GM23338 (cell line): ENCODE measurements at regions not wholly inside any gene's neighbourhood (a gene's known extent, or its start where the extent isn't known, plus 50 kb on each side); places are given as distances from the start of the nearest gene placed in this dataset.

Experiments used
- ATAC-seq: fragments of 200-7000 bp; cut with Tn5 transposase; 3 replicates; pipeline ENCODE4 v1.9.1; 2020
- DNase-seq: peaks from one replicate; pipeline ENCODE4 v3.0.0-alpha.2; 2015; ENCODE audit warnings: low spot score
- H2AFZ ChIP-seq: fragments of 200-600 bp; sonication (generic); 2 replicates; pipeline ENCODE4 v1.8.0; 2016; ENCODE audit warnings: antibody characterized with exemption, mild to moderate bottlenecking, moderate library complexity
- H3F3A ChIP-seq: fragments of 200-600 bp; sonication (generic); replicated peaks from 2 replicates; pipeline ENCODE4 v1.8.0; 2017; ENCODE audit warnings: antibody characterized with exemption, mixed run types, low read depth
- H3K27ac ChIP-seq: fragments of 200-600 bp; sonication (generic); 2 replicates; pipeline ENCODE4 v1.6.1; 2016; ENCODE audit warnings: low read depth
- H3K27me3 ChIP-seq: fragments of 200-600 bp; sonication (generic); 2 replicates; pipeline ENCODE4 v1.8.0; 2016; ENCODE audit warnings: mild to moderate bottlenecking, mixed run types, moderate library complexity; ENCODE audit not compliant: insufficient read depth
- H3K36me3 ChIP-seq: fragments of 200-600 bp; sonication (generic); 2 replicates; pipeline ENCODE4 v1.8.0; 2016; ENCODE audit warnings: mild to moderate bottlenecking; ENCODE audit not compliant: insufficient read depth
- H3K4me1 ChIP-seq: fragments of 200-600 bp; sonication (generic); 2 replicates; pipeline ENCODE4 v1.8.0; 2016; ENCODE audit warnings: mild to moderate bottlenecking, moderate library complexity; ENCODE audit not compliant: insufficient read depth
- H3K4me2 ChIP-seq: fragments of 200-600 bp; sonication (generic); 2 replicates; pipeline ENCODE4 v1.7.1; 2017; ENCODE audit warnings: mixed run types
- H3K4me3 ChIP-seq: fragments of 200-600 bp; sonication (generic); 2 replicates; pipeline ENCODE4 v1.6.1; 2016; ENCODE audit warnings: mixed run types
- H3K79me2 ChIP-seq: fragments of 200-600 bp; sonication (generic); replicated peaks from 2 replicates; pipeline ENCODE4 v1.8.0; 2017; ENCODE audit warnings: mild to moderate bottlenecking; ENCODE audit not compliant: insufficient read depth
- H3K9me2 ChIP-seq: fragments of 200-600 bp; sonication (generic); 2 replicates; pipeline ENCODE4 v1.8.0; 2017; ENCODE audit not compliant: insufficient read depth
- H4K20me1 ChIP-seq: fragments of 200-600 bp; sonication (generic); replicated peaks from 2 replicates; pipeline ENCODE4 v1.8.0; 2017; ENCODE audit warnings: mild to moderate bottlenecking; ENCODE audit not compliant: insufficient read depth
- H3K27ac Mint-ChIP-seq: 2 replicates; pipeline ENCODE4 v1.8.0; 2020; ENCODE audit warnings: inconsistent platforms, mild to moderate bottlenecking, moderate library complexity, mixed read lengths
- H3K27me3 Mint-ChIP-seq: 3 replicates; pipeline ENCODE4 v1.8.0; 2022; ENCODE audit warnings: low read depth, mild to moderate bottlenecking, moderate library complexity, mixed read lengths, inconsistent platforms; ENCODE audit not compliant: insufficient read depth, poor library complexity
- H3K36me3 Mint-ChIP-seq: 3 replicates; pipeline ENCODE4 v1.8.0; 2021; ENCODE audit warnings: low read depth, mild to moderate bottlenecking, inconsistent platforms, moderate library complexity, mixed read lengths
- H3K4me1 Mint-ChIP-seq: 3 replicates; pipeline ENCODE4 v1.8.0; 2020; ENCODE audit warnings: mild to moderate bottlenecking, inconsistent platforms, mixed read lengths
- H3K4me3 Mint-ChIP-seq: 3 replicates; pipeline ENCODE4 v1.8.0; 2021; ENCODE audit warnings: moderate library complexity, mild to moderate bottlenecking, inconsistent platforms, mixed read lengths
- H3K9me3 Mint-ChIP-seq: 3 replicates; pipeline ENCODE4 v1.8.0; 2020; ENCODE audit warnings: moderate library complexity, mild to moderate bottlenecking, inconsistent platforms, mixed read lengths
- CREB1 ChIP-seq: fragments of 250-450 bp; sonication (Bioruptor Pico); IDR thresholded peaks from 2 replicates; pipeline ENCODE4 v1.5.0; 2020; ENCODE audit warnings: low read depth, mild to moderate bottlenecking, moderate library complexity
- EZH2 ChIP-seq: fragments of 200-600 bp; sonication (generic); IDR thresholded peaks from one replicate; pipeline ENCODE4 v1.8.0; 2017; ENCODE audit warnings: antibody characterized with exemption, mild to moderate bottlenecking, low read depth; ENCODE audit not compliant: unreplicated experiment
- EZH2phosphoT487 ChIP-seq: fragments of 200-600 bp; sonication (generic); IDR thresholded peaks from one replicate; pipeline ENCODE4 v1.8.1; 2018; ENCODE audit warnings: antibody characterized with exemption; ENCODE audit not compliant: unreplicated experiment
- JUNB ChIP-seq: IDR thresholded peaks from one replicate; pipeline ENCODE4 v1.6.1; 2016; ENCODE audit warnings: antibody characterized with exemption; ENCODE audit not compliant: unreplicated experiment
- NANOG ChIP-seq: IDR thresholded peaks from 2 replicates; pipeline ENCODE4 v1.6.1; 2016; ENCODE audit warnings: antibody characterized with exemption, borderline replicate concordance
- POLR2AphosphoS5 ChIP-seq: IDR thresholded peaks from 2 replicates; pipeline ENCODE4 v1.6.1; 2016; ENCODE audit warnings: antibody characterized with exemption, low read depth
- STAT1 ChIP-seq: IDR thresholded peaks from one replicate; pipeline ENCODE4 v1.6.1; 2016; ENCODE audit warnings: antibody characterized with exemption; ENCODE audit not compliant: unreplicated experiment
- ZNF114 ChIP-seq: fragments of 250-450 bp; sonication (Bioruptor Pico); IDR thresholded peaks from 2 replicates; pipeline ENCODE4 v1.5.0; 2020; ENCODE audit warnings: mild to moderate bottlenecking, moderate library complexity
- ZNF331 ChIP-seq: fragments of 250-450 bp; sonication (Bioruptor Pico); IDR thresholded peaks from 2 replicates; pipeline ENCODE4 v1.5.0; 2020; ENCODE audit warnings: low read depth, mild to moderate bottlenecking, moderate library complexity
- TF ChIP-seq, protein P1 (sequence below): IDR thresholded peaks from one replicate; pipeline ENCODE4 v1.6.1; 2018; ENCODE audit warnings: antibody characterized with exemption; ENCODE audit not compliant: unreplicated experiment
- TF ChIP-seq, protein P2 (sequence below), 2 experiments: fragments of 200-600 bp in 1 of 2; sonication (generic) in 1 of 2; conservative IDR thresholded peaks; 2 replicates each; pipeline versions ENCODE4 v1.5.1 to v1.6.1; 2016 to 2017; ENCODE audit warnings: antibody characterized with exemption in 2 of 2, low read depth in 2 of 2, mild to moderate bottlenecking in 2 of 2, moderate library complexity in 1 of 2
- TF ChIP-seq, protein P3 (sequence below): IDR thresholded peaks from 2 replicates; pipeline ENCODE4 v1.6.1; 2016; ENCODE audit warnings: antibody characterized with exemption
- TF ChIP-seq, protein P4 (sequence below): fragments of 250-450 bp; sonication (Bioruptor Pico); IDR thresholded peaks from 2 replicates; pipeline ENCODE4 v1.5.0; 2020; ENCODE audit warnings: mild to moderate bottlenecking, moderate library complexity

DNA sequence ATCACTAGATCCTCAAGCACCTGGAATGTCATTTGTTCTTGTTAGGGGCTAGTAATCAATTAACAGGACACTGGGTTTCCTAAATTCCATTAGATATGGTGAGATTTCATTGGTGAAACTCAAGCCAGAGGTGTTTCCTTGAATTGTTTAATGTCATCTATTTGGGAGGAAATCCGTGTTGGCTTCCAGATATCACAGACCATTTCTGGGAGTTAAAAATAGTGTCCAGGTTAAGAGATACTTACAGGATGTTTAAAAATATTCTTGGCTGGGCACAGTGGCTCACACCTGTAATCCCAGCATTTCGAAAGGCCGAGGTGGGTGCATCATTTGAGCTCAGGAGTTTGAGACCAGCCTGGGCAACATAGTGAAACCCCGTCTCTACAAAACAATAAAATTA, 688.3 kb upstream of the WWC1 start:
- Histone ChIP-seq H4K20me1 (no peaks in the 10 kb centered on the region), H3K27ac (no peak overlapping the region), H3K27me3 (no peaks in the 10 kb centered on the region), H3K4me3 (no peak overlapping the region), H3K9me2 (no peaks in the 10 kb centered on the region), H3K4me2 (no peak overlapping the region), H2AFZ (no peak overlapping the region), H3F3A (no peaks in the 10 kb centered on the region), H3K36me3 (no peaks in the 10 kb centered on the region), H3K4me1 (peaks cover 11% of the 10 kb centered on the region; the same call in 1 of the 2 replicates), H3K79me2 (no peaks in the 10 kb centered on the region)
- no peaks in the 10 kb centered on the region for H3K9me3 Mint-ChIP-seq
- H3K27ac Mint-ChIP-seq: no peak overlapping the region
- H3K27me3 Mint-ChIP-seq: no peaks in the 10 kb centered on the region
- H3K36me3 Mint-ChIP-seq: no peaks in the 10 kb centered on the region
- TF ChIP-seq EZH2phosphoT487 (no peak), NANOG (no peak), ZNF114 (CRISPR knock-in tag) (no peak), POLR2AphosphoS5 (no peak), ZNF331 (CRISPR knock-in tag) (no peak), CREB1 (CRISPR knock-in tag) (no peak), JUNB (no peak), EZH2 (no peak), STAT1 (no peak)
- TF ChIP-seq, protein P1, sequence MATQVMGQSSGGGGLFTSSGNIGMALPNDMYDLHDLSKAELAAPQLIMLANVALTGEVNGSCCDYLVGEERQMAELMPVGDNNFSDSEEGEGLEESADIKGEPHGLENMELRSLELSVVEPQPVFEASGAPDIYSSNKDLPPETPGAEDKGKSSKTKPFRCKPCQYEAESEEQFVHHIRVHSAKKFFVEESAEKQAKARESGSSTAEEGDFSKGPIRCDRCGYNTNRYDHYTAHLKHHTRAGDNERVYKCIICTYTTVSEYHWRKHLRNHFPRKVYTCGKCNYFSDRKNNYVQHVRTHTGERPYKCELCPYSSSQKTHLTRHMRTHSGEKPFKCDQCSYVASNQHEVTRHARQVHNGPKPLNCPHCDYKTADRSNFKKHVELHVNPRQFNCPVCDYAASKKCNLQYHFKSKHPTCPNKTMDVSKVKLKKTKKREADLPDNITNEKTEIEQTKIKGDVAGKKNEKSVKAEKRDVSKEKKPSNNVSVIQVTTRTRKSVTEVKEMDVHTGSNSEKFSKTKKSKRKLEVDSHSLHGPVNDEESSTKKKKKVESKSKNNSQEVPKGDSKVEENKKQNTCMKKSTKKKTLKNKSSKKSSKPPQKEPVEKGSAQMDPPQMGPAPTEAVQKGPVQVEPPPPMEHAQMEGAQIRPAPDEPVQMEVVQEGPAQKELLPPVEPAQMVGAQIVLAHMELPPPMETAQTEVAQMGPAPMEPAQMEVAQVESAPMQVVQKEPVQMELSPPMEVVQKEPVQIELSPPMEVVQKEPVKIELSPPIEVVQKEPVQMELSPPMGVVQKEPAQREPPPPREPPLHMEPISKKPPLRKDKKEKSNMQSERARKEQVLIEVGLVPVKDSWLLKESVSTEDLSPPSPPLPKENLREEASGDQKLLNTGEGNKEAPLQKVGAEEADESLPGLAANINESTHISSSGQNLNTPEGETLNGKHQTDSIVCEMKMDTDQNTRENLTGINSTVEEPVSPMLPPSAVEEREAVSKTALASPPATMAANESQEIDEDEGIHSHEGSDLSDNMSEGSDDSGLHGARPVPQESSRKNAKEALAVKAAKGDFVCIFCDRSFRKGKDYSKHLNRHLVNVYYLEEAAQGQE: no peak
- TF ChIP-seq, protein P2, sequence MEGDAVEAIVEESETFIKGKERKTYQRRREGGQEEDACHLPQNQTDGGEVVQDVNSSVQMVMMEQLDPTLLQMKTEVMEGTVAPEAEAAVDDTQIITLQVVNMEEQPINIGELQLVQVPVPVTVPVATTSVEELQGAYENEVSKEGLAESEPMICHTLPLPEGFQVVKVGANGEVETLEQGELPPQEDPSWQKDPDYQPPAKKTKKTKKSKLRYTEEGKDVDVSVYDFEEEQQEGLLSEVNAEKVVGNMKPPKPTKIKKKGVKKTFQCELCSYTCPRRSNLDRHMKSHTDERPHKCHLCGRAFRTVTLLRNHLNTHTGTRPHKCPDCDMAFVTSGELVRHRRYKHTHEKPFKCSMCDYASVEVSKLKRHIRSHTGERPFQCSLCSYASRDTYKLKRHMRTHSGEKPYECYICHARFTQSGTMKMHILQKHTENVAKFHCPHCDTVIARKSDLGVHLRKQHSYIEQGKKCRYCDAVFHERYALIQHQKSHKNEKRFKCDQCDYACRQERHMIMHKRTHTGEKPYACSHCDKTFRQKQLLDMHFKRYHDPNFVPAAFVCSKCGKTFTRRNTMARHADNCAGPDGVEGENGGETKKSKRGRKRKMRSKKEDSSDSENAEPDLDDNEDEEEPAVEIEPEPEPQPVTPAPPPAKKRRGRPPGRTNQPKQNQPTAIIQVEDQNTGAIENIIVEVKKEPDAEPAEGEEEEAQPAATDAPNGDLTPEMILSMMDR (conservative IDR thresholded peaks at IDR 0.05; ENCODE audit: low read depth in 2 of 2): no peak
- TF ChIP-seq, protein P3, sequence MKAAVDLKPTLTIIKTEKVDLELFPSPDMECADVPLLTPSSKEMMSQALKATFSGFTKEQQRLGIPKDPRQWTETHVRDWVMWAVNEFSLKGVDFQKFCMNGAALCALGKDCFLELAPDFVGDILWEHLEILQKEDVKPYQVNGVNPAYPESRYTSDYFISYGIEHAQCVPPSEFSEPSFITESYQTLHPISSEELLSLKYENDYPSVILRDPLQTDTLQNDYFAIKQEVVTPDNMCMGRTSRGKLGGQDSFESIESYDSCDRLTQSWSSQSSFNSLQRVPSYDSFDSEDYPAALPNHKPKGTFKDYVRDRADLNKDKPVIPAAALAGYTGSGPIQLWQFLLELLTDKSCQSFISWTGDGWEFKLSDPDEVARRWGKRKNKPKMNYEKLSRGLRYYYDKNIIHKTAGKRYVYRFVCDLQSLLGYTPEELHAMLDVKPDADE: no peak
- TF ChIP-seq, protein P4, sequence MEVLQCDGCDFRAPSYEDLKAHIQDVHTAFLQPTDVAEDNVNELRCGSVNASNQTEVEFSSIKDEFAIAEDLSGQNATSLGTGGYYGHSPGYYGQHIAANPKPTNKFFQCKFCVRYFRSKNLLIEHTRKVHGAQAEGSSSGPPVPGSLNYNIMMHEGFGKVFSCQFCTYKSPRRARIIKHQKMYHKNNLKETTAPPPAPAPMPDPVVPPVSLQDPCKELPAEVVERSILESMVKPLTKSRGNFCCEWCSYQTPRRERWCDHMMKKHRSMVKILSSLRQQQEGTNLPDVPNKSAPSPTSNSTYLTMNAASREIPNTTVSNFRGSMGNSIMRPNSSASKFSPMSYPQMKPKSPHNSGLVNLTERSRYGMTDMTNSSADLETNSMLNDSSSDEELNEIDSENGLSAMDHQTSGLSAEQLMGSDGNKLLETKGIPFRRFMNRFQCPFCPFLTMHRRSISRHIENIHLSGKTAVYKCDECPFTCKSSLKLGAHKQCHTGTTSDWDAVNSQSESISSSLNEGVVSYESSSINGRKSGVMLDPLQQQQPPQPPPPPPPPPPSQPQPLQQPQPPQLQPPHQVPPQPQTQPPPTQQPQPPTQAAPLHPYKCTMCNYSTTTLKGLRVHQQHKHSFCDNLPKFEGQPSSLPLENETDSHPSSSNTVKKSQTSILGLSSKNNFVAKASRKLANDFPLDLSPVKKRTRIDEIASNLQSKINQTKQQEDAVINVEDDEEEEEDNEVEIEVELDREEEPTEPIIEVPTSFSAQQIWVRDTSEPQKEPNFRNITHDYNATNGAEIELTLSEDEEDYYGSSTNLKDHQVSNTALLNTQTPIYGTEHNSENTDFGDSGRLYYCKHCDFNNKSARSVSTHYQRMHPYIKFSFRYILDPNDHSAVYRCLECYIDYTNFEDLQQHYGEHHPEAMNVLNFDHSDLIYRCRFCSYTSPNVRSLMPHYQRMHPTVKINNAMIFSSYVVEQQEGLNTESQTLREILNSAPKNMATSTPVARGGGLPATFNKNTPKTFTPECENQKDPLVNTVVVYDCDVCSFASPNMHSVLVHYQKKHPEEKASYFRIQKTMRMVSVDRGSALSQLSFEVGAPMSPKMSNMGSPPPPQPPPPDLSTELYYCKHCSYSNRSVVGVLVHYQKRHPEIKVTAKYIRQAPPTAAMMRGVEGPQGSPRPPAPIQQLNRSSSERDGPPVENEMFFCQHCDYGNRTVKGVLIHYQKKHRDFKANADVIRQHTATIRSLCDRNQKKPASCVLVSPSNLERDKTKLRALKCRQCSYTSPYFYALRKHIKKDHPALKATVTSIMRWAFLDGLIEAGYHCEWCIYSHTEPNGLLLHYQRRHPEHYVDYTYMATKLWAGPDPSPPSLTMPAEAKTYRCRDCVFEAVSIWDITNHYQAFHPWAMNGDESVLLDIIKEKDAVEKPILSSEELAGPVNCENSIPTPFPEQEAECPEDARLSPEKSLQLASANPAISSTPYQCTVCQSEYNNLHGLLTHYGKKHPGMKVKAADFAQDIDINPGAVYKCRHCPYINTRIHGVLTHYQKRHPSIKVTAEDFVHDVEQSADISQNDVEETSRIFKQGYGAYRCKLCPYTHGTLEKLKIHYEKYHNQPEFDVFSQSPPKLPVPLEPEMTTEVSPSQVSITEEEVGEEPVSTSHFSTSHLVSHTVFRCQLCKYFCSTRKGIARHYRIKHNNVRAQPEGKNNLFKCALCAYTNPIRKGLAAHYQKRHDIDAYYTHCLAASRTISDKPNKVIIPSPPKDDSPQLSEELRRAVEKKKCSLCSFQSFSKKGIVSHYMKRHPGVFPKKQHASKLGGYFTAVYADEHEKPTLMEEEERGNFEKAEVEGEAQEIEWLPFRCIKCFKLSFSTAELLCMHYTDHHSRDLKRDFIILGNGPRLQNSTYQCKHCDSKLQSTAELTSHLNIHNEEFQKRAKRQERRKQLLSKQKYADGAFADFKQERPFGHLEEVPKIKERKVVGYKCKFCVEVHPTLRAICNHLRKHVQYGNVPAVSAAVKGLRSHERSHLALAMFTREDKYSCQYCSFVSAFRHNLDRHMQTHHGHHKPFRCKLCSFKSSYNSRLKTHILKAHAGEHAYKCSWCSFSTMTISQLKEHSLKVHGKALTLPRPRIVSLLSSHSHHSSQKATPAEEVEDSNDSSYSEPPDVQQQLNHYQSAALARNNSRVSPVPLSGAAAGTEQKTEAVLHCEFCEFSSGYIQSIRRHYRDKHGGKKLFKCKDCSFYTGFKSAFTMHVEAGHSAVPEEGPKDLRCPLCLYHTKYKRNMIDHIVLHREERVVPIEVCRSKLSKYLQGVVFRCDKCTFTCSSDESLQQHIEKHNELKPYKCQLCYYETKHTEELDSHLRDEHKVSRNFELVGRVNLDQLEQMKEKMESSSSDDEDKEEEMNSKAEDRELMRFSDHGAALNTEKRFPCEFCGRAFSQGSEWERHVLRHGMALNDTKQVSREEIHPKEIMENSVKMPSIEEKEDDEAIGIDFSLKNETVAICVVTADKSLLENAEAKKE (CRISPR knock-in tag): no peak
- H3K4me1 Mint-ChIP-seq: peaks cover 13% of the 10 kb centered on the region
- DNase-seq (no peak), ATAC-seq (no peak)
- no peak overlapping the region for H3K4me3 Mint-ChIP-seq
